Bone marrow (tissue), 2 donors: ENCODE measurements at regions not wholly inside any gene's neighbourhood (a gene's known extent, or its start where the extent isn't known, plus 50 kb on each side); places are given as distances from the start of the nearest gene placed in this dataset.
"Not testable (repeated sequence)": the region's sequence is repeated elsewhere in the genome, so short reads cannot be mapped to it uniquely, and the experiment has no call there.

Experiments used
- DNase-seq, 2 donors: peaks; one replicate each; lab custom pipeline; 2025; lab: John Stamatoyannopoulos, UW

DNA sequence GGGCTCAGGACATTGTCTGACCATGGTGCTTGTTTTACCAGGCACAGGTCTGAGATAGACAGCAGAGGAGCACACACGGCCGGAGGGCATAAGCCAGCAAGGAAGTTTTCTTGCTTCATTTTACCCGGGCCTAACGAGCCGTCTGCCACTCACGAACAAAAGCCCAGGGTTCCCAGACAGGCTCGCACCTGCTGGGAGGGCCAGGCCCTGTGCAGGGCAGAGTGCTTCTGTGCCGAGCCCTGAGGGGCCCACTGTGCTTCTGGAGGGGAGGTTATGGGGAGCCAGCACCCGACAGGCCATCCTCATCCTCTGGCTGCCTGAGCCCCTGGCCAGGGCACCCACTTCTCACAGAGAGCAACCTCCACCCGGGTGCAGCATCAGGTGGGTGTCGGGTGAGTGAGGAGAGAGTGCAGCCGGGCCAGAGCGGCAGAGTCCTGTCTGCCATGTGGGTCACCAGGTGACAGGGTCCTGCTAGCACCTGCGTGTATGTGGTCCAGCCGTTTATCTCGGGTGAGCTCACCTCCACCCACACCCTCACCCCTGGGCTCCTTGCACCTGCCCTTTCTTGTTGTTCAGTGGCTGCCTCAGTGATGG is 297.9 kb downstream of the NDUFA10 start:
- no peak for DNase-seq

DNA sequence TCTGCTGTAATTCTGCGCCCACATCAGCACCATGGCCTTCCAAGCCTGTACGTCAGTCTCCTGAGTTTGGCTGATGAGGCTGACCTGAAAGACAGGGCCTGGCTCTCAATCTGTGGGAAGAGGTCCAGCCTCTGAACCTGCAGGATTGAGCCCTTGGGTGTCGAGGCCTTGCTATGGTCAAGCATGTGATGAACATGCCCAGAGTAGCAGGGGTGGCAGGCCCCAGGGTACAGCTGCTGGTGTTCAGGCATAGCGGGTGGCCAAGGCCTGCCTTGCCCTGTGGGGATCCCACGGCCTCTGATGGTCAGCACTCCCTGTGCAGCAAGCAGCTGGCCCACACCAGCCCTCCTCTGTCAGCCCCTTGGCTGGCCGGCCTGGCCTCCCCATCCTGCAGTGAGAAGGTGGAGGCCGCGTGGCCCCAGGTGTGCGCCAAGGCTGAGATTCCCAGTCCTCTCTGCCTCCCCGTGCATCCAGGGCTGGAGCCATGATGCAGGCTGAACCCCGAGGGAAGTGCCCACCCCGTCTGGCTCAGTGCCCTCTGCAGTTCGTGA is 298.4 kb downstream of the NDUFA10 start:
- no peak for DNase-seq

DNA sequence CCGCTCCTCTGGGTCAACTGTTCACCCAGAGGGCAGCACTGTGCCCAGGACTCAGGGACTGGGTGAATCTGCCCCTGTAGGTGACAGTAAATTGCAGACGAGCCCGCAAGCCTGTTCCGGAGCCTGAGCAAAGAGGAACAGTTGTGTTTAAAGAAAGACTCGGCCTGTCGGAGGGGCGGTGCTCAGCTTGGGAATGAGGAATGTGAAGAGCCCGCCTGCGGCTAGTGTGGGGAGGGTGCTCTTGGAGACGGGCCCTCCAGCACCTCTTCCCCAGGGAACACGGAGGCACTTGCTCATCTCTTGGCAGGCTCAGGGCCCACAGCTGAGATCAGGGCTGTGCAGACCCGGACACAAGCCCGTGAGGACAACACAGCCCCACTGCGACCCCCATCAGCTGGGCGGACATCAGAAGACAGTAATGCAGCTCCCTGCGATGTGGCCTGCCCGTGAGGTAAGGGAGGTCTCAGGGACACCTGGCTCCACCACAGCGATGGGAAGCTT is 299.0 kb downstream of the NDUFA10 start:
- DNase-seq = no peak

DNA sequence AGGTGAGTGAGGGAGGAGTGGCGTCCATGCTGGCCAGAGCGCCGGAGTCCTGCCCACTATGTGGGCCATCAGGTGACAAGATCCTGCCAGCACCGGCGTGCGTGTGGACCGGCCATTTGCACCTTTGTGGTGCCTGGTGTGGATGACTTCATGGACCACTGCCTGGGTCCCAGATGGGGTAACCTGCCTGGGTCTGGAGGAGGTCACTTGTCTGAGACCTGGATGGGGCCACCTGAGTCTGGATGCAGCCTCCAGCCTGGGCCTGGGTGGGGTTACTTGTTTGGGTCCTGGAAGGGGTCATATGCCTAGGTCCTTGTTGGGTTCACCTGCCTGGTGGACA is 299.6 kb downstream of the NDUFA10 start:
- no peak for DNase-seq

DNA sequence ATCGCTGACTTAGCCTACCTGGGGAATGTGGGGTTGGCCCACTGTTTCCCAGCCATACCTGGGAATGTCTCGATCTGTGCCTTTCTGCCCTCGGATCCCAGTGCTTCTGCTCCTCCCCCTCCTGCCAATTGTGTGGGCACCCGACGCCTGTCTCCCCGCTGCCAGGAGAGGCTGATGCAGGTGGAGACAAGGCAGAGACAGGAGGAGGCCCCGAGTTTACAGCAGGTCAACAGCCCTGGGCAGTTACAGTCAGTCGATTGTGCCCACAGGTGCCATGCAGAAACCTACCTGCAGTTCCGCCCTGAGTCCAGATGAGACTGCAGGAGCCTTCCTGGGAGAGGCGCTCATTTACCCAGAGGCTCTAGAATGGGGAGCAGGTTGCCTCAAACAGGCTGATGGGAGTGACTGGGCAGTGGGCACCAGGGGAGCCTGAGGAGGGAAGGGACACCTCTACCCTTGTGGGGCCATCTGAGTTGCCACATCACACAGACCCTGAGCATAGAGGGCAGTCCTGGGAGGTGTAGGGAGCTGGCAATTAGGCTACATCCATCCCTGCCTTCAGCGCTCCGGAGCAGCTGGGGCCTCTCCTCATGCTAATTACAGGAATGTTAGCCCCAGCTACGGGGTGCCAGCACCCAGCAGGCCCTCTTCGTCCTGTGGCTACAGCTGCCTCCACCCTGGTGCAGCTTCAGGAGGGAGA is 300.1 kb downstream of the NDUFA10 start:
- no peak for DNase-seq

DNA sequence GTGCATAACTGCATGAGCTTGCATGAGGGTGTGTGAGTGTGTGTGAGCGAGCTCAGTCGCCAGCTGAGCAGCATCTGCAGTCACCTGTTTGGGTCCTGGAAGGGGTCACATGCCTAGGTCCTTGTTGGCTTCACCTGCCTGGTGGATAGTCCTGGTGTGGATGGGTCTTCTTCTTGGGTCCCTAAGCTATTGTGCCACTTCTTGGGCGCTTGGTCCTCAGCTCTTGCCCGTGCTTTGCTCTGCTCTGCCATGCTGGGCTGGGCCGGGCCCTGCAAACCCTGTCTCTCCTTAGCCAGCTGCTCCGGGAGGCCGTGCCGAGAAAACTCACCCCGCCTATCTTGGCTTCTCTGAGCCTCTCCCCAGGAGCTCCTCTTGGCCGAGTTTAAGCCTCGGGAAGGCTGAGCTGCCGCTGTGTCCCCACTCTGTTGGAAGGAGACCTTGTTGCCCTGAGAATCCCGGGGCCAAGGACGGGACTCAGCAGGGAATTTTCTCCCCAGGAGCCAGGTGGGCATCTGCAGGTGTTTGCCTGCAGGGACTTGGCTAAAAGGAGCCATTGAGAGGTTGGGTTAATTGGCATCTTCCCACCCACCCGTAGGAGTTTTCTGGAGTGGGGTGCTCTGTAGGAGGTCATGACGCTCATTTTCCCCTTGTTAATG is 300.8 kb downstream of the NDUFA10 start:
- no peak for DNase-seq

DNA sequence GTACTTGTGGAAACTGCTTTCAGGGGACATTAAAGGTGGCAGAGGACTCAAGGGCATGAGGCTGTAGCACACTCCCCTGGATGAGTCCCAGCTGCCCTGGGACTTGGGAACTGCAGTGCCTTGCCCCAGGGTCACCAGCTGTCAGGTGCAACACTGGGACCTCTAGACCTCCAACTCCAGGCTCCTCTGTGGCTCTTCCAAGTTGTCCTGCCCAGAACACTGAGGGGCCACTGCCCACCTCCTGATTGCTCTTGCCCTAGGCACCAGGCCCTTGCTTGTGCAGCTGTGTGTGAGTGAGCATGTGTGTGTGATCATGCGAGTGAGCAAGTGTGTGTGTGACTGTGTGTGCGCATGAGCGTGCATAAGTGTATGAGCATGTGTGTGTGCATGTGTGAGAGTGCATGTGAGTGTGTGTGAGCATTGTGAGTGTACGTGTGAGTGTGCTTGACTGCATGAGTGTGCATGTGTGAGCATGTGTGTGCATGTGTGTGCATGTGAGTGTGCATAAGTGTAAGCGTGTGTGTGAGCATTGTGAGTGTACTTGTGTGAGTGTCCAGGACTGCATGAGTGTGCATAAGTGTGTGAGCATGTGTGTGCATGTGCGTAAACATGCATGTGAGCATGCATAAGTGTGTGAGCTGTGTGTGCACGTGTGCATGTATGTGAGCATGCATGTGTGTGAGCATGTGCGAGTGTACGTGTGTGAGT is 301.5 kb downstream of the NDUFA10 start:
- DNase-seq = no peak

DNA sequence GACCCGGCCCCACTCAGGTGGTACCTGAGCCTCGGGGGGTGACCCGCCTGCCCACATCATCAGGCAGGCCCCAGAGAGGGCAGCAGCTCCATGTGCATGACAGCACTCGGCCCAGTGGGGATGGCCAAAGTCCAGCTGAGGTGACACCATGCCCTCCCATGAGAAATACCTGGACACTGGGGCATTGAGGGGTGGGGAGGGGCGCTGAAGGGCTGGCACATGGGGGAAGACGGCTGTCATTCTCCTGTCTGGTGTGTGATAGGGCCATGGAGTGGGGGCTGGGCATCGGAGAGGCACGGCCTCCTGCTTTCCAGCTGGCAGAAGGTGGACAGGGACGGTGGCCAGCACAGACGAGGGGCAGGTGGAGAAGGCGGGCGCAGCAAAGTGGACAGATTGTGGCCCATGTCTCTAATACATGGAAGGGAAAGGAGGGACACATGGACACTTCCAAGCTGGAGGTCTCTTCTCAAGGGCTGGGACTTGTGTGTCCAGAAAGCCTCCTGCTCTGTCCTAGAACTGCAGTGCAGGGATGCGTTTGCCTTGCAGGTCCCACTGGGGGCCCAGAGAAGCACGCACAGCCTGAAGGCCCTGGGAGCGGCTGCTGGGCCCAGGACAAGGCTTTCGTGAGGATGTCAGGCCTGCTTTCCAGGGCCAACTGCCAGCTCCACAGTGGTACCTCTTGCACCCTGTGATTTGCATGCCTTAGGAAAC is 302.2 kb downstream of the NDUFA10 start:
- no peak for DNase-seq

DNA sequence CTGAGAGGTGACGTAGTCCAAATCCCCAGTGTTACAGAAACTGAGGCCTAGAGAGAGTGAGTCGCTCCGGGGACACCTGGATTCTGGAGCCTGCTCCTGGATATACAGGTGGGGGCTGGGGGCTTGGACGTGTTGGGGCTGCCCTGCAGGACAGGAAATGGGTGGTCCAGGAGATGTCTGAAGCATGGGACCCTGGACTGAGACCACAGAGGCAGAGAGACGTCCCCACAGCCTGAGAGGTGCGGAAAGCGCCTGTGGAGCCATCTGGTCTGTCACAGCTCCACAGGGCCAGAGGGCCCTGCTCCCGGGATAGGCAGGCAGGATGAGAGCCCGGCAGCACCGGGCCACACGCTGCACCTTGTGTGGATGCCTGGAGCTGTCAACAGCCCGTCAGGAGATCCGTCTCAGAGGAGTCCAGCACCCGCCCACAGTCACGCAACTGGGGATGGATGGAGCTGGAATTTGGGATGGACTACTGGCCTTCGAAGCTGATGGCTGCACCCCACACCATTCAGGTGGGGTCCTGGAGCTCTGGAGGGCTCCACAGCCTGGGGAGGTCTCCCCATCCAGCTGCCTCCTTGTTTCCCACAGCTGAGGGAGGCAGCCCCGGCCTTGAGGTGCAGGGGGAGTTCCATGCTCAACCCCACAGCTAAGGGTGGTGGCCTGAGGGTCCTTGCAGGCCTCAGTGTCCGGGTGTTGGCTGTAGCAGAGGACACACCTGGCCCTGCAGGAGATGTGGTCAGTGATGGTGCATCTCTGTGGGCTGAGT is 303.0 kb downstream of the NDUFA10 start:
- DNase-seq = no peak

DNA sequence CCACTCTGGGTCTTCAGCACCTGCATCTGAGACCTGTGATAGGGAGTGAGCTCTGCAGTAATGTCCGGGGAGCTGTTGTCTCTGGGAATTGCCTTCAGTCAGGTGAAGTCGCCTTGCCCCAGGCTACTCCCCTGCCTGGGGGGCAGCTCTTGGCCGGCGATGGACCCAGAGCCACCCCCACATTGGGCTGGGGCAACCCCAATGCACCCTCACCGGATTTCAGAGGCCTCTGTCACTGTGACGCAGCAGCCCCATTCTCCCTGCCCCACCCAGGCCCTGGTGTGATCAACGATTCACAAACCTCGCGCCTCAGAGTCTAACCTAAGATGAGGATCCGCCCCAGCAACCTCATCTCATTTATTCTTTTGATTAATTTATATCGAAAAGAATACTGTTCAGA is 303.6 kb downstream of the NDUFA10 start:
- no peak for DNase-seq

DNA sequence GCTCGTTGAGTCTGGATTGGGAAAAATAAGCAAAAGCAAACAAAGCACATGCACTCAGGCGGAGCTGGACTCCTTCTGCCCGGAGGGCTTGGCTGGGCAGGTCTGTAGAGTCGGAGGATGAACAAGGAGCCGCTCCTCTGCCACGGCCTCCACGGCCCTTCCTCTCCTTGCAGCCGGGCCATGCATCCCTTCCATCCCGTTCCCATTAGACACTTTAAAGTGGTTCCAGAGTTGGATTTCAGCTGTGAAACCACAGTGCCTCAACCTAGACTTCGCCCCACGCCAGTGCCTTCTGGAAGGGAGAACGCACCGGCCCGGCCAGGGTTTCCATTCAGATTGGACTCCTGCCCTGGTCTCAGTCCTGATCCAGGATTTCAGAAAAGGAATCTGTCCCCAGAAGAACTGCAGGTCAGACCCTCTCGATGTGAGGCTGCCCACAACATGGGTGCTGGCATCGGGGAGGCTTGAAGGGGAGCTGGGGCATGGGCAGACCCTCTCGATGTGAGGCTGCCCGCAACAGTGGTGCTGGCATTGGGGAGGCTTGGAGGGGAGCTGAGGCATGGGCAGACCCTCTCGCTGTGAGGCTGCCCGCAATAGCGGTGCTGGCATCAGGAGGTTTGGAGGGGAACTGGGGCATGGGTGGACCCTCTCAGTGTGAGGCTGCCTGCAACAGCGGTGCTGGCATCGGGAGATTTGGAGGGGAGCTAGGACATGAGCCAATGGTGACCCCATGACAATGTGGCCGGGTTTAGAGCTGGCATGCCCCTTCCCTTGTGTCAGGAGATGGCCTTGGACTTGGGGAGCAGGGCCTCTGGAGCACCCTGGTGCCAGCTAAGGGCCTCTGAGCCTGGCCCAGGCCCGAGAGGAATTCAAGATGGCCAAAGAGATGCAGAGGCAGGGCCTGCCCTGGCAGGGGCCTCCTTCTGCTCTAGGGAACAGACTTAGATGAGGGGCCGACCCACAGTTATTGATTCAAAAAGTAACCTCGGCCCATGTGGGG is 304.5 kb downstream of the NDUFA10 start:
- DNase-seq = no peak

DNA sequence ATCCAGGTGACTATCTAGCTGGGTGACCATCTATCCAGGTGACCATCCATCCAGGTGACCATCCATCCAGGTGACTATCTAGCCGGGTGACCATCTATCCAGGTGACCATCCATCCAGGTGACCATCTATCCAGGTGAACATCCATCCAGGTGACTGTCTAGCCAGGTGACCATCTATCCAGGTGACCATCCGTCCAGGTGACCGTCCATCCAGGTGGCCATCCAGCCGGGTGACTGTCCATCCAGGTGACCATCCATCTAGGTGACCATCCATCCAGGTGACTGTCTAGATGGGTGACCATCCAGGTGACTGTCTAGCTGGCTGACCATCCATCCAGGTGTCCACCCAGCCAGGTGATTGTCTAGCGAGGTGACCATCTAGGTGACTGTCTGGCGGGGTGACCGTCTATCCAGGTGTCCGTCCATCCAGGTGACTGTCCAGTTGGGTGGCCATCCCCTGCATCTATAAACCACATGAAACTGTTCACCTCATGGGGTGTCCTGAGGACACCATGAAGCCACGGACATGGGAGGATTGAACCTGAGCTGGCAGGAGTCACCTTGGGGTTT is 305.3 kb downstream of the NDUFA10 start:
- no peak for DNase-seq

DNA sequence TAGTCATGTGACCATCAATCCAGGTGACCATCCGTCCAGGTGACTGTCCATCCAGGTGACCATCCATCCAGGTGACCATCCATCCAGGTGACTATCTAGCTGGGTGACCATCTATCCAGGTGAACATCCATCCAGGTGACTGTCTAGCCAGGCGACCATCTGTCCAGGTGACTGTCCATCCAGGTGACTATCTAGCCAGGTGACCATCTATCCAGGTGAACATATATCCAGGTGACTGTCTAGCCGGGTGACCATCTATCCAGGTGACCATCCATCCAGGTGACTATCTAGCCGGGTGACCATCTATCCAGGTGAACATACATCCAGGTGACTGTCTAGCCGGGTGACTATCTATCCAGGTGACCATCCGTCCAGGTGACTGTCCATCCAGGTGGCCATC is 306.2 kb downstream of the NDUFA10 start:
- DNase-seq = not testable (repeated sequence)

DNA sequence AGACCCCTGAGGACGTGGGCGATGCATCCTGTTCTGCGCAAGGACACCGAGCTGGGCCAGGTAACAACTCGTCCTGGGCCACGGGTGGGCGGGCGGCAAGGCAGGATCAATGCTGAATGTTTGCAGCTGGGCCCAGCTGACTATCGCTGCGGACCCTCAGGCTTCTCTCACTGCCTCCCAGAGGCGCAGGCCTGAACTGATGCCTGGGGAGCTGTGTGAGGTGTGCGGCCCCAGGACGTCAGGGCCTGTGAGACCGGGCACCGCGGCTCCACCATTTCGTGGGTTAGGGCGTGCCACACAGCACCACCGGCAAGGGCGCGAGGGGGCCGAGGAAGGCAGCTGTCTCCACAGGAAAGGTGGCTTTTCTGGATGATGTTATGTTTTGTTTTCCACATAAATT is 307.4 kb downstream of the NDUFA10 start:
- no peak for DNase-seq

DNA sequence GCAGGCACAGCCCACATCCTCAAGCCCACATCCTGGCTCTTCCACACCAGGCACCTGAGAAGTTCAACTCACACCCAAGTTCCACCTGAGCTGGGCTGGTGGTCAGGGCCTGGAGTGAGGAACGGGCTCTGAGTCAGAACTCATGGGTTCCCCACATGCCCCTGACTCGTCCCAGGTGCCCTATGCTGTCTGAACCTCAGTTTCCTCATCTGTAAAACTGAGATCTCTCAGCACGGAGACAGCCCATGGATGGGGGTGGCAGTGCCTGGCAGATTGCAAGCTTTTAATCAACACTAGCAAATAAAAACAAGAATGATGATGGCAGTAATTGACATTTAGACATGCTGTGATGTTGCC is 307.8 kb downstream of the NDUFA10 start:
- no peak for DNase-seq

DNA sequence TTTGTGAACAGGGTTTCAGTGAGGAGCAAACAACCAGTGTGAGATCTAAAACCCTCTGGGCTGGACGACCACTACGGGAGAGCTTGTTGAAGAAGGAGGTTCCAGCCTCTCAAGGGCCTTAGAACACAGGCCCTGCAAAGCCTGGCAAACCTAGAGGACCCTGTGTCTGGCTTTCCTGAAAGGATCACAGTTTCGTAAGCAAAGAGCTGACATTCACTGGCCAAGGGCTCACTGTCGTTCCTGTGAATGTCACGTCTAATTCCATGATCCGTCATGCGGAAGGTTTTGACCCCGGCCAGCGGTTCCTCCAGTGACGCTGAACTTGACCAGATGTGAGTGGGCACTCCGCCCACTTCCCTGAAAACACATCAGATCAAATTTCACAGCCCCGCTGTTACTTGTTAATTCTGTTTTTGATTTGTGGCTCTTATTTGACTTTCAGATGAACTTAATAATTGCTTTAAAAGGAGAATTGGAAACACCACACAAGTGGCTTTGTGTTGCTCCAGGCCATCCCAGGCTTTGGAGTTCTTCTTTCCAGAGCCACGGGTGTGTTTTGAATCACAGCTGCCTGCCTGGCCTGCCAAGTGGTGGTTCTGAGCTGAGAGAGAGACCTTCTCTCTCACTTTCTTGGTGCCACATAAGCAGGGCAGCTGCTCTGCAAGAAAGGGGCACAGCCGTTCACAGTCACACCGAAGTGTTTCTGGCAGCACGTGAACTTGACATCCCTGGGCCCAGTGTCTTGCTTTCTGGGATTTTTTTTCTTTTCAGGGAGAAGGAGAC is 308.4 kb downstream of the NDUFA10 start:
- no peak for DNase-seq

DNA sequence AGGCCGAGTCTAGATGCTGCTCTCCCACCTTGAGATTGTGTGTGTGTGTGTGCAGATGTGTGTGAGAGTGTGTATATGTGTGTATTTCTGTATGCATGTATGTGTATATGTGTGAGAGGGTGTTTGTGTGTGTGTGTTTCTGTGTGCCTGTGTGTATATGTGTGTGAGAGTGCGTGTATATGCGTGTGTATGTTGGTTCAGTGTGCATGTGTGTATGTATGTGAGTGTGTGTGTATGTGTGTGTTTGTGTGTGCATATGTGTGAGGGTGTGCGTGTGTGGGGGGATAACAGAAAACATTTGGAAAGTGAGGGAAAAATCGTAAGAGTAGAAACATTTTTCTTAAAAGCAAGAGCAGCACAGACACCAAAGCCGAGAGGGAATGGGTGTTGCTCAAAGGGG is 309.1 kb downstream of the NDUFA10 start:
- DNase-seq = no peak

DNA sequence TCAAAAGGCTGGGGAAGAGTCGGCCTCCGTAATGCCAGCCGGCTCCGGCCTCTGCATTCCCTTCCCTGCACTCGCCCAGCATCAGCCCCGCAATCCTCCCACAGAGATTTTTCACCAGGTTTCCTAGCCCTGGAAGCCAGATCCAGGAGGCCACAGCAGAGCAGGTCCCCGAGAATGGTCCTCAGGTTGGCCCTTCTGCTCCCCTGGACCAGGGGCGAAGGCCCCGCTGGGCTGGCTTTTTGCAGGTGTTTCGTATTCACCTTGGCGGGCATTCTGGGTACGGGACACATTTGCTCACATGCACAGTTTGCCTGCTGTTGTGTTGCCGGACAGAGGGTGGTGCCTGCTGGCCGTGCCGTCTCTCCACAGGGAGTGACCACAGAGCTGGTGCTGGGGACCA is 309.5 kb downstream of the NDUFA10 start:
- DNase-seq = no peak

DNA sequence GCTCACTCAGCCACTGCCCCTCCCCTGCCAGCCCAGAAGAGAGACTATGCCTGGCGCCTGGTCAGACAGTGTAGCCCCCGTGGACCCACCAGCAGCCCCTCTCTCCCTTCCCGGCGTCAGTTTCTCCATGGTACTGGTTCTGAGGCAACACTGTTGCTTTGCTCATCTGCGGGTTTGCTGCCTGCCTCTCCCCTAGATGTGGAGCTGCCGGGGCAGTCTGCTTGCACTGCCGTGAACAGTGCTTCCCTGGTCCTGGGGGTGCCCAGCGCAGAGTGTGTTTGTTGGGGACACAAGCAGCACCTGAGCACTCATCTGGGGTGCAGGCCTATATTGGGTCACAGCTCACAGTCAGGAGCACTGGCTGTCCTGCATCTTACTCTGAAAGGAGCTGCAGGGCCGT is 309.9 kb downstream of the NDUFA10 start:
- no peak for DNase-seq
